ENCODE measurements at regions not wholly inside any gene's neighbourhood (a gene's known extent, or its start where the extent isn't known, plus 50 kb on each side); places are given as distances from the start of the nearest gene placed in this dataset.

DNA sequence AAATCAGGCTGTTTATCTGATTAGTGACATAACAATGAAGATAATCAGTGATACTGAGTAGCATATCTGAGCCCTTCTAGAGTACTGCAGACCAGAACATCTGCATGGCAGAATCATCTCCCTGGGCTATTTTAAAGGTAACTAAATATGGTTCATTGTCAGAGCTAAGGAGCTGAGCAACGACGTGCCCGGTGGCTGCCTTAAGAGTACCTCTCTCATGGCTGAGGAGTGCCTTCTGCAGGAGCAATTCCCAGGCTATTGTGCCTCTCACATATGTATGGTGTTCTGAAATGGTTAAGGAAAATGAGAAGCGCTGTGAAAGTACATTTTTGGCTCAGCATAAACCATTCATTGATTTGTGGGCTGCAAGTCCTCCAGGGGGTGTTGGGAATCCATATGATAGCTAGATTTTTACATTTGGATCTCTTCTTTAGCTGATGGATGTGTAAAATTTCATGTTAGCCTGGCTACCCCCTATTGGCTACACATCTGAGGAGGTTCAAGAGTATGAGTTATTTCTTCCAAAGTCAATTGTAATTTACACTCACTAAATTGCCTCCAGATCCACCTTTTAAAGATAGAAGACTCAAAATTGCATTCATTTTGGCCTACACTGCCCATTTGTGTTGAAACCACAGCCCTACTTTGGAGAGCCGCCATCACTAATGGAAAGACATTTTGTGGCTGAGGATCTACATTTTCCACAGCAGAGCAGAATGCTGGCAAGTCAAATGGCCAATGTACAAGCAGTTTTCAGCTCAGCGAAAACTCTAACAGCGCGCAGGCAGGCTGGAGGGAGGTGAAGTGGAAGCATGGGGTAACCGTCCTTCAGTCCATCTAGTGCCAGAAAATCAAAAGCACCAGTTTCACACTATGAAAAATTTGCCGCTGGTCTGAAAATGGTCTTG is 198.0 kb downstream of the SIM1 start:
- no peak overlapping the region for H3K27ac ChIP-seq (replicated peaks in 1 of 4)
- no peaks in the 10 kb centered on the region for H3K36me3 ChIP-seq
- H3K4me1 ChIP-seq = no peaks in the 10 kb centered on the region
- intact Hi-C loops (cut with DNase I) = no loop called here
- DNase-seq (ENCODE audit: extremely low spot score) = no peak
- no peaks in the 10 kb centered on the region for H3K27me3 ChIP-seq
- 93% methylated on average over 10 of the region's 10 CpGs for WGBS
- no peak for TF ChIP-seq POLR2AphosphoS5 (IDR thresholded peaks at IDR 0.05)
- TF ChIP-seq POLR2A (IDR thresholded peaks at IDR 0.05; ENCODE audit: low read depth) = no peak
- no peak for TF ChIP-seq EP300 (IDR thresholded peaks at IDR 0.05)
- TF ChIP-seq, protein P1, sequence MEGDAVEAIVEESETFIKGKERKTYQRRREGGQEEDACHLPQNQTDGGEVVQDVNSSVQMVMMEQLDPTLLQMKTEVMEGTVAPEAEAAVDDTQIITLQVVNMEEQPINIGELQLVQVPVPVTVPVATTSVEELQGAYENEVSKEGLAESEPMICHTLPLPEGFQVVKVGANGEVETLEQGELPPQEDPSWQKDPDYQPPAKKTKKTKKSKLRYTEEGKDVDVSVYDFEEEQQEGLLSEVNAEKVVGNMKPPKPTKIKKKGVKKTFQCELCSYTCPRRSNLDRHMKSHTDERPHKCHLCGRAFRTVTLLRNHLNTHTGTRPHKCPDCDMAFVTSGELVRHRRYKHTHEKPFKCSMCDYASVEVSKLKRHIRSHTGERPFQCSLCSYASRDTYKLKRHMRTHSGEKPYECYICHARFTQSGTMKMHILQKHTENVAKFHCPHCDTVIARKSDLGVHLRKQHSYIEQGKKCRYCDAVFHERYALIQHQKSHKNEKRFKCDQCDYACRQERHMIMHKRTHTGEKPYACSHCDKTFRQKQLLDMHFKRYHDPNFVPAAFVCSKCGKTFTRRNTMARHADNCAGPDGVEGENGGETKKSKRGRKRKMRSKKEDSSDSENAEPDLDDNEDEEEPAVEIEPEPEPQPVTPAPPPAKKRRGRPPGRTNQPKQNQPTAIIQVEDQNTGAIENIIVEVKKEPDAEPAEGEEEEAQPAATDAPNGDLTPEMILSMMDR (IDR thresholded peaks at IDR 0.05) = no peak
- H3K9me3 ChIP-seq = no peaks in the 10 kb centered on the region
- H3K4me3 ChIP-seq = no peak overlapping the region

GRCh38 chr6:100262086-100262485 is 202.6 kb downstream of the SIM1 start:
- WGBS = 88% methylated on average over 4 of the region's 4 CpGs
- intact Hi-C loops (cut with DNase I) = no loop called here
- Histone ChIP-seq H3K27ac (replicated peaks in 1 of 4) (no peak overlapping the region), H3K27me3 (no peaks in the 10 kb centered on the region), H3K4me3 (no peak overlapping the region), H3K4me1 (no peaks in the 10 kb centered on the region), H3K36me3 (no peaks in the 10 kb centered on the region), H3K9me3 (no peaks in the 10 kb centered on the region)
- TF ChIP-seq POLR2AphosphoS5 (IDR thresholded peaks at IDR 0.05) (no peak), POLR2A (IDR thresholded peaks at IDR 0.05; ENCODE audit: low read depth) (no peak), EP300 (IDR thresholded peaks at IDR 0.05) (no peak)
- TF ChIP-seq, protein P1 (IDR thresholded peaks at IDR 0.05) = no peak
- DNase-seq (ENCODE audit: extremely low spot score) = no peak

DNA sequence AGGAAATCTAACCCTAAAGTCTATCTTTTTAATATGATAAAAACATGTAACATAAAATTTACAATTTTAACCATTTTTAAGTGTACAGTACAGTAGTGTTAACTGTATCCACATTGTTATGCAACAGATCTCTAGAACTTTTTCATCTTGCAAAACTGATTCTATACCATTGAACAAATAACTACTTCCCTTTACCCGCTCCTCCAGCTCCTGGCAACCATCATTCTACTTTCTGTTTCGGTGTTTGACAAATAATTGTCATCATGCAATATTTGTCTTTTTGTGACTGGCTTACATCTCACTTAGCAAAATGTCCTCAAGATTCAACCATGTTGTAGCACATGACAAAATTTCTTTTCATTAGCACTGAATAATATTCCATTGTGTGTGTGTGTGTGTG is 203.2 kb downstream of the SIM1 start:
- intact Hi-C loops (cut with DNase I) = no loop called here
- 71% methylated on average over 2 of the region's 2 CpGs for WGBS
- H3K4me1 ChIP-seq = no peaks in the 10 kb centered on the region
- TF ChIP-seq EP300 (IDR thresholded peaks at IDR 0.05) (no peak), POLR2AphosphoS5 (IDR thresholded peaks at IDR 0.05) (no peak), POLR2A (IDR thresholded peaks at IDR 0.05; ENCODE audit: low read depth) (no peak)
- TF ChIP-seq, protein P1 (IDR thresholded peaks at IDR 0.05) = no peak
- no peaks in the 10 kb centered on the region for H3K27me3 ChIP-seq
- no peaks in the 10 kb centered on the region for H3K9me3 ChIP-seq
- no peak overlapping the region for H3K27ac ChIP-seq (replicated peaks in 1 of 4)
- no peaks in the 10 kb centered on the region for H3K36me3 ChIP-seq
- no peak overlapping the region for H3K4me3 ChIP-seq
- no peak for DNase-seq (ENCODE audit: extremely low spot score)

- Histone ChIP-seq H3K36me3 (no peaks in the 10 kb centered on the region), H3K27ac (replicated peaks in 1 of 4) (no peak overlapping the region), H3K4me1 (no peaks in the 10 kb centered on the region), H3K27me3 (no peaks in the 10 kb centered on the region), H3K4me3 (no peak overlapping the region), H3K9me3 (no peaks in the 10 kb centered on the region)
- TF ChIP-seq, protein P1 (IDR thresholded peaks at IDR 0.05) = no peak
- no peak for TF ChIP-seq POLR2A (IDR thresholded peaks at IDR 0.05; ENCODE audit: low read depth)
- no peak for TF ChIP-seq EP300 (IDR thresholded peaks at IDR 0.05)
- TF ChIP-seq POLR2AphosphoS5 (IDR thresholded peaks at IDR 0.05) = no peak
- intact Hi-C loops (cut with DNase I) = no loop called here
- DNase-seq (ENCODE audit: extremely low spot score) = no peak
These were observed 204.1 kb downstream of the SIM1 start for GRCh38 chr6:100260584-100260983.

Measured in esophagus muscularis mucosa (tissue), 4 donors.